ENCODE measurements at regions not wholly inside any gene's neighbourhood (a gene's known extent, or its start where the extent isn't known, plus 50 kb on each side); places are given as distances from the start of the nearest gene placed in this dataset.
"Not testable (repeated sequence)": the region's sequence is repeated elsewhere in the genome, so short reads cannot be mapped to it uniquely, and the experiment has no call there.

DNA sequence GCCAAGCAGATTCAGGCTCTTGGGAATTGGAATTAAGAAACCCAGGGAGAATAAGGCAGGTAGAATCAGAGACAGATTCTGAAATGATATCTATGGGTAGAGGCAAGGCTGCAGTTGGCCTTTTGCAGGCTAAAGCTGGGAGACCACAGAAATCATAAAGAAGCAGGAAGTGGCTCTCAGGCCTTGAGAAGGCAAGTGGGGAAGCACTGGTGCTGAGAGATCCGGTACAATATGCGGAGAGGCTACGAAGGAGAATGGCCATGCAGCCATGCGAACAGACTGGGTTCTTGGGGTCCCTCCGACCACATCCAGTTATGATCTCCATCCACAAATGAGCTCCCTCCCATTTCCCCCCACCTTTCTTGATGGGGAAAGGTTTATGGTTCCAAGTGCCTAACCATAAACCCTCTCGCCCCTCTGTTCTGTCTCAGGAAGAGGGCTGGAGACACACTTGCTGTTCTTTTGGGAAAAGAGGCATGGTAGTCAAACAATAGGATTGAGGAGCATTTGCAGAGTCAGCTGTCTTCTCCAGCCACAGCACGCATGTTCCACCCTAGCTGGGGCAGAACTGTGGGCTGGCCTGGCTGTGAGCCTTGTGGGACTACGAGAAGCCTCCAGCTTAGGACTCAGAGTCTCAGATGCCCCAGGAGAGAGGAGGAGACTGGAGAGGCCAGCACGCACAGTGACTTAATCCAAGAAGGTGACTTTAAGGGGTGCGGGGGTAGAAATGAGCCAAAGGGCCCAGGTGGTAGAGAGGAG, 99.6 kb downstream of the RPLP1 start:
- DNase-seq (ENCODE audit: low read depth in 3 of 3, low spot score in 1 of 3), result no peak

DNA sequence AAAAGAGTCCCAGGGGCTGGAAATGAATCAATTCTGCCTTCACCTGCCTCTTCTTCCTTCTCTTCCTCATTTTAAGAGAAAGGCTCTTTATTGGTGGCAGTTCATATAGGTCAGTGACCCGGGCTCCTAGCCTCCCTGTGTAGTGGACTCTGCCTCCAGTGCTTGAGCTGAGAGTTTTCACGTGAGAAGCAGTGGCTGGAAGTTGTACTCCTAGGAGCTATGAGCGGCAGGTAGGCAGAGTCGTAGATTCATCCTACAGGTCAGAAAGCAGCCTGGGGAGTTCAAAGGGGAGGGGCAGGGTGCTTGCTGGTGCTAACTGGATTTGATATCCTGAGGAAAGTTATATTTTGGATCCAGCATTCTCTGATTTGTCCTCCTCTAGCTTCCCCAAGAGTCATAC, 101.1 kb downstream of the RPLP1 start:
- no peak for DNase-seq (ENCODE audit: low read depth in 3 of 3, low spot score in 1 of 3)

DNA sequence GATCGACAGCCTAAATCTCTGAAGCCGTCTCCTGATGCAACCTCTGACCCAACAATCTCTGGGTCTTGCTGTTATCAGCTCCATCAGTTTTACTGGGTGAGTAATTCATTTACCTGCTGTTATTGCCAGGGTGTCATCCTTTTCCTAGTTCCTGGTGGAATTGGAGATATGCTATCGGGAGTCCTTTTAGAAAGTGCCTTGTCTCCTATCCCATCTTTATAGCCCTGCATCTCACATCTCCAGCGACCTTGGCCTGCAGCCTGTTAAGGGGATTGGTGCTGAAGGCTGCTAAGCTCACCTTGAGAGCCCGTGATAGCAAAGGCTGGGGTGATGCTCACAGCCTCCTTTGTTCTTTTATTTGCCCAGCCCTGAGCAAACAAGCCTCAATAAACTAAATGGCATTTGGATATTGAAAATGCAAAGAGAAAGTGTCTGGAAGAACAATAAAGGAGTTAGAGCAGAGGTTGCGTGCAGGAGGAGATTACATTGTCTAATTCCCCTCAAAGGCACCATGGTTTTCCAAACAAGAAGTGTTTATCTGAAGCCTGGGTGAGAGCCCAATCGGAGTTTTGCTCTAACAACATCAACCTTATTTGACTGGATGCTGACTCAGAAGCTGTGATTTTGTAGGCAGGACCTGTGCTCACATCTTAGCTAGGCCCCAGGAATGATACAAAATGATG, 101.8 kb downstream of the RPLP1 start:
- DNase-seq (ENCODE audit: low read depth in 3 of 3, low spot score in 1 of 3), result no peak

DNA sequence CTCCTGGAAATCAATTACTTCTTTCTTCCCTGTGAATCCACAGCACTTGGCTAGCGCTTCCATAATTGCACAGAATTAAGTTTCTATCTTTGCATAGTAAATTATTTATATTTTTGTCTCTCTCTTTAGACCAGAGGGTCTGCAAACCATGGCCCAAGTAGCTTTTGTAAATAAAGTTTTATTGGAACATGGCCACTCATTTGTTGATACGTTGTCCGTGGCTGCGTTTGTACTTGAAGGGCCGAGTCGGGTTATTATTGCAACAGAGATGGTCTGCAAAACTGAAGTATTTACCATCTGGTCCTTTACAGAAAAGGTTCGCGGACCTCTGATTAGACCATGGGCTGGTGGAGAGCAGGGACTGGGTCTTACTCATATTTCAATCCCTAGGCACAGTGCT, 102.5 kb downstream of the RPLP1 start:
- DNase-seq (ENCODE audit: low read depth in 3 of 3, low spot score in 1 of 3), result no peak

DNA sequence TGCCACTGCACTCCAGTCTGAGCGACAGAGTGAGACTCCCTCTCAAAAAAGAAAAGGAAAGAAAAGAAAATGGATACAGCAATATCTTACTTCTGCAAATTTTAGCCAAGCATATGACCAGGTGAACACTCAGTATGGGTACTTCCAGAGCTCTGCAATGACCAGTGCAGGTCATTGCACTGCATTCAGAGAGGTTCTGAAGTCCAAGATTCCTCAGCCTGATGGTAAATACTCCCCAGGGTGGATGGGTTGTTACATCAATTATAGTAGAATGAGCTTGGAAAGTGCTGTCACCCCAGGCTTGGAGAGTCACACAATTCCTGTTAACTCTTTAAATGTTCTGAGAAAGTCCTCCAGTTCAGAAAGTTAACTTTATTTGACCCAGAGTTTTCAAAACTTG, 103.7 kb downstream of the RPLP1 start:
- no peak for DNase-seq (ENCODE audit: low read depth in 3 of 3, low spot score in 1 of 3)

DNA sequence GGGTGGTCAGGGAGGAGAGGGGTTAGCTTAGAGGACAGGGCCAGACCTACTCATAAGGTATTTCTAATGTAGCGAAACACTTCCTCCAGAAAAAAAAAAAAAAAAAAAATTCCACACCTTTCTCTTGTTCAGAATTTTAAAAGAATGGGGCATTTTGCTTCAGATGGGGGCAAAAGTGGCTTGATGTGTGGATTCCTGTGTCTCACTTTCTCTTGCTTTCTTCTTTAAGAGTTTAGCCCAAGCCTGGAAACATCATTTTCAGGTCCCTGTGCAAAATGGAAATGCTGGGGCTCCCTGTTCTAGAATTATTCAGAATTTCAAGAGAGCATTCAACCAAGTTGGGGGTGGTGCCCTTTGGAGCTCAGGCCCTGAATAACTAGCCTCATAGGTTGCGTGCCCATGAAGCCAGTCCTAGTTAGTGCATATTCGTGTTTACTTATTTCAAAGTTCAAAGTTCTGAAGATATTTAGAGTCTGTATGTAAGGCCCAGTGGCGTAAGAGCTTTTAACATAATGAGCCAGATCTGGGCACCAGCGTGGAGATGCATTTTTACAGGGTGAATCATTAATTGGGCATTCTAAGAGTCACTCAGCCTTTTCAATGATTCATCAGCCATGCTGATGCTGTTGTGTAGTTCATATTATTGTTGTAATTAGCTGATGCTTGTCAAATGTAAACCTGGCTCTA, 104.5 kb downstream of the RPLP1 start:
- no peak for DNase-seq (ENCODE audit: low read depth in 3 of 3, low spot score in 1 of 3)

DNA sequence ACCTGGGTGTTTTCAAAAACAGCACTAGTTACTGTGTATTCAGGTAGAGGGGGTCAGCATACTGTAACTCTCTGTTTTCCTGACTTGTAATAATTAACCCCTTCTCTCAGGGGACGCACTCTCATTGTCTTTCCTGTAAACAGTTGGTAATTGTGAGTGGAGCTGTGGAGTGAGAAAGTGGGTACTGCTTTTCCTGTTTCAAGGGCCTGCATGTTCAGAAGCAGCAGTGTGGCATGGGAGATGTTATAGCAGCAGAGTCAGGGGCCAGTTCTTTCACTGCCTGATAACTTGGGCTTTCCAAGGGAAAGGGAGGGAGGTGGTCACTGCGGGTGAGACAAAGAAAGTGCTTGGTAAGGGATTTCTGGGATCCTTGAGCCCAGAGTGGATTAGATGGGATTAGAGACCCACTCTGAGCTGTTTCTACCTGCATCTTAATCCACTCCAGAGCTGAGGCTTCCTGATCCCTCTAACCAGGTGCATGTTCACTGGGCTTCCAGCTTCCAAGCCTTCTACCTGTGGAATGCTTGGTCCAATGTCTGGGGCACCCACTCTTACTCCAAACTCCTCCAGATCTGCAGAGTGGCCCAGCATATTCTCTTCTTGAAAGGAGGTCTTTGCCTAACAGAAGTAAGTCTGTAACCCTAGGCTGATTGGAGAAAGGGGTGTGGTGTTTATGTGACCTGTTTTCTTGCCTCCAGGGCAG, 105.2 kb downstream of the RPLP1 start:
- no peak for DNase-seq (ENCODE audit: low read depth in 3 of 3, low spot score in 1 of 3)

DNA sequence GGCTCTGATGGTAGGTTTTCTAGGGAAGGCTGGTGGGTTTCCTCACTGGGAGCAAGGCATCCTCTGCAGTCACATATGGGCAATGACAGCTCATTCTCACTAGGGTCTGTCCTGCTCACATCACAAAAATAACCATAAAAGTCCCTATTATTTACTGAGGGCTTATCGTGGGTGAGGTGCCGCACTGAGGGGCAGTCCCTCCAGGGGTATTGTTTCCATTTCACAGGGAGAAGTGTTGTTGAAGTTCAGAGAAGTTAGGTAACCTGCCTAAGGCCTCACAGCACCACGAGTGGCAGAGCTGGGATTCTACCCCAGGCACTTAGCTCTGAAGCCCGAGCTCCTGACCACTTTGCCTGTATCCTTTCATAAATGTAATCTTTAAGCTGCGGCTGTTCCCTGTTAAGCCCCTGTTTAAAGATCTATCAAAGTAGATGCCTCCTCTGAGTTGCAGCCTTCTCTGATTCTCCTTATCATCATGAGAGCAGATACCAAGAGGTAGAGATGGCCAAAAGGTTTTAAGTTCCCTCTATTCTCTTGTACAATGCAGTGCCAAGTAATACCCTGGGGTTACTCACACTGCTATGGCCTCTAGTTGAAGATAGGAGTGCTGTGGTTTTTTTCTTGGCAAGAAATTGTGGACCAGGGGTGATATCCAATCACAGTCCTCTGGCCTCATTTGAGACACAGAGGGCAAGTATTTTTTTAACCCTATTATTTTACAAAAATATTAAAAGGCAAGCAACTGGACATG, 107.0 kb downstream of the RPLP1 start:
- DNase-seq (ENCODE audit: low read depth in 3 of 3, low spot score in 1 of 3), result no peak

DNA sequence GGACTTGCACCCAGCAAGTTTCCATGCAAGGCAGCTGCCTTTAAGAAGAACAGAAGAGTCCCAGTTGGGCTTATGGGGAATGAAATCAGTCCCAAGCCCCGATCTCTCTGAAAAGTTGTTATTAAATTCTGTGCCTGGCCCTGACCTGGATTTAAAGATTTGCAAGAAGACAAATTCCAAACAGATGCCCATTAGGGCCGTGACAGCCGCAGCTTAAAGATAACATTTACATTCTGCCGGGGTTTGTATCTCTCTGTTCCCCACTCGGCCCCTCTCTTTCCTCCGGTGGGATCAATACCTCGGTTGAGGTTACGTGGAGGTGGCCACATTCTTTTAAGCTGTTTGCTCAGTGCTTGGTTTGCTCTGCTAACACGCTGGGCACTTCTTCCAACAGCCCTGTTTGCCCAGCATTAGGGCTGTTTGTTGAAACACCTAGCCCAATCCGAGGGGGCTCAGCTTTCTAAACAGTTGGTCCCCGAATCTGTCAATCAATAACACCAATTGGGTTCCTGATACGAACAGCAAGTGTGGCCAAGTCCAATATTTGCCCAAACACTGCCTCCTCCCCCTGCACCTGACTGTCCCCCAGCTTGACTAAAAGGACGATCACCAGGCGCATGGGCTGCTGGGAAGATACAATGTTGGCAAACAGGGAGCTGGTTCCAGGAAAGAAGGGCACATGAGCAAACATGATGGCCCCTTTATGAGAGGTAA, 108.6 kb downstream of the RPLP1 start:
- no peak for DNase-seq (ENCODE audit: low read depth in 3 of 3, low spot score in 1 of 3)

DNA sequence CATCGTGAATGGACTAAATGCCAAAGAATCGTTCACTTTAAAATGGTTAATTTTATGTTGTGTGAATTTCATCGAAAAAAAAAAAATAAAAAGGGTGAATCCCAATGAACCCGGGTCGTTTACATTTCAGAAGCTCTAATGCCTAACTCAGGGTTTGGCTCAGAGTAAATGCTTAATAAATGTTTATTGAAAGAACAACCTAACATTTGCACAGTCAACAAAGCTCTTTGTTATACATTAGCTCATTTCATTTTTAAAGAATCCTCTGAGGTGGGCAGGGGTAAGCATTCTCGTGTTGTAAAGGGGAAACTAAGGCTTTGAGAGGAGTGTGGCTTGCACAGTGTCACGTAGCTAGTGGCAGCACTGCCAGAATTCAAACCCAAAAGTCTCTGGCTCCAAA, 109.5 kb downstream of the RPLP1 start:
- no peak for DNase-seq (ENCODE audit: low read depth in 3 of 3, low spot score in 1 of 3)

DNA sequence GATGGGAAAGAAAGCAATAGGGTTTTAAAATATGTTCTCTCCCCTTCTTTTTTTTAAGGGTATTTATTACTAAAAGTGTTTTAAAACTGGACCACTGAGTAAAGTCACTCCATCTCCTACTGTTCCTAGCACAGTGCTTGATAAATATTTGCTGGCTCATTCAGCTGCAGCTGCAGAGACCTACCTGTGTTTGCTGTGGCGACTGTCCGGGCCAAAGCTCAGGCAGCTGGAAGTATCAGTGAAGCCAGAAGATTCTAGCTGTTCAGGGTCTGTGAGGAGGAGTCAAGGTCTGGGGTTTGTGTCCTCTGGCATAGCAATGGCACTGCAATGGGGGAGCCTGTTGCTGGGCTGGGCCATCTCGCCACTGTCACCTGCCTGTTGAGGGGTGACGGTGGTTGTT, 109.9 kb downstream of the RPLP1 start:
- no peak for DNase-seq (ENCODE audit: low read depth in 3 of 3, low spot score in 1 of 3)

DNA sequence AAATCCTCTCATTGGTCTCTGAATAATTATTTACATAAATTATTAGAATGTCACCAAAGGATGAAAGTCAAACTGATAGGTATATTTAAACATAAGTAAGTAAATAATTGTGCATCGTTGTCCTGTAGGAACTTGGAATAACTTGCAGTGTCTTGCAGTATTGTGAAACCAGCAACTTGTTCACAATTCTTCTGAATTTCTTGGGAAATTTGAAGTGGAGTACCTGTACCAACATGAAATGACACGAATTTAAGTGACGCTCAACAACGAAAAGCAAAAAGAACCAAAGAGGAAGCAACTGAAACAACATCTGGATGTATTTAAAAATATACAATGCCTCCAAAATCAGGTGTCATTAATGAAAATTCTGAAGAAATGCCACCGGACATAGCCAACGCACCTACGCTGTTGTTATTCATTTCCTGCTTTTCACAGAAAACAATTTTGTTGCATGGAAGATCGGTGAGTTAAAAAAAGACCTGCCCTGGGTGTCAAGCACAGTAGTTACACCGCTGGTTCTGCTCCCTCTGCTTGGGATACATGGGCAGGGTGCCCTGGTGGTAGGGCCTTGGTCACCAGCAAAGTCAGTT, 112.5 kb downstream of the RPLP1 start:
- no peak for DNase-seq (ENCODE audit: low read depth in 3 of 3, low spot score in 1 of 3)

DNA sequence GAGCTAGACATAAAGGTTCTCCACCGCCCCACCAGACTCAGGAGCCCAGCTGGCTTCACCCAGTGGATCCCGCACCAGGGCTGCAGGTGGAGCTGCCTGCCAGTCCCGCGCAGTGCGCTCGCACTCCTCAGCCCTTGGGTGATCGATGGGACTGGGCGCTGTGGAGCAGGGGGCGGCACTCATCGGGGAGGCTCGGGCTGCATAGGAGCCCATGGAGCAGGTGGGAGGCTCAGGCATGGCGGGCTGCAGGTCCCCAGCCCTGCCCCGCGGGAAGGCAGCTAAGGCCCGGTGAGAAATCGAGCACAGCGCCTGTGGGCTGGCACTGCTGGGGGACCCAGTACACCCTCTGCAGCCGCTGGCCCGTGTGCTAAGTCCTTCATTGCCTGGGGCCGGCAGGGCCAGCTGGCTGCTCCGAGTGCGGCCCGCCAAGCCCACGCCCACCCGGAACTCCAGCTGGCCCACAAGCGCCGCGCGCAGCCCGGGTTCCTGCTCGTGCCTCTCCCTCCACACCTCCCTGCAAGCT, 114.7 kb downstream of the RPLP1 start:
- DNase-seq (ENCODE audit: low read depth in 3 of 3, low spot score in 1 of 3), result not testable (repeated sequence)

DNA sequence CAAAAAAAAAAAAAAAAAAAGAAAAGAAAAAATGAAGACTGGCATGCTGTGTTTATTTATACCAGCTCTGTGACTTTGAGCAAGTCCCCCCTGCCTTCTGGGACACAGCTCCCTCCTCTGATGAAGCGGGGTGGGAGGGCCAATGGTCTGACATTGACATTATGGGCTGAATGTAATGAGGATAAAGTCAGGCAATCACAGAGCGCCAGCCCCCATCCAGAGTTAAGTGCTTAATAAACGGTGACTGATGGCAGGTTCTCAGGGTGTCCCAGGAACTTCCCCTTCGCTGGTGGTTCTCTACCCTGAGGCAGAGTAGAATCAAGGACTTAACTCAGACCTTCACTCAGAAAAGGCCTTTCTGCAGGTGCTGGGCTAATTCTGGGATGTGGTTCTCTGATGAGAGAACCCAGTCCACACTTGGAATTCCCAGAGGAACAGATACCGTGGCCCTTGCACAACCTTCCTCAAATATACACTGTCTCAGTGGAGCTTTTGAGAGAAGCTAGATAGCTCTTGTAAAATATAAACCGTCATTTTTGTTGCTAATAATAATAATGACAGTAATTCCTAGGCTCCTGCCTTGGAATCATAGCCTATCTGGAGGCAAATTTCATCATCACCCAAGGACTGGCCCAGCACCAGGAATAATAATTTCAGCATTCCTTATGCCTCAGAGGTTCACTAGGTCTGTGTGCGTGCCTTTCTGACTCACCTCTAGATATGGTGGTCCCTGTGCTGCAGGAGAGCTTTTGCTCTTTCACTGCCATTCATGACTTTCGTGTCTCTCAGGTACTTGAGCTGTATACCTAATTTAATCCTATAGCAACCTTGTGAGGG, 115.8 kb downstream of the RPLP1 start:
- no peak for DNase-seq (ENCODE audit: low read depth in 3 of 3, low spot score in 1 of 3)

DNA sequence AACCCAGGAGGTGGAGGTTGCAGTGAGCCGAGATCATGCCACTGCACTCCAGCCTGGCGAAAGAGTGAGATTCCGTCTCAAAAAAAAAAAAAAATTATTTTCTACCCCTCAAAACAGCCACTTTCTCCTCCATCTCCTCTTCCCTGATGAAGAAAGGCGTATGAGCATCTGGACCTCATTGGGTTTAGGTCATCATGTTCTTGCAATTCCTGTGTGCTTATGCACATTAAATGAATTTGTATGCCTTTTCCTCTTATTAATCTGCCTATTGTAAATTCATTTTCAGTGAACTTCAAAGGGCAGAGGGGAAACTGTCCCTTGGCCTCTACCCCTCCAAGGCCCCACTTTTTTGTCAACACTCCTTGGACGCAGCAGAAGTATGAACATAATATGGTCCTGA, 117.8 kb downstream of the RPLP1 start:
- DNase-seq (ENCODE audit: low read depth in 3 of 3, low spot score in 1 of 3), result no peak

DNA sequence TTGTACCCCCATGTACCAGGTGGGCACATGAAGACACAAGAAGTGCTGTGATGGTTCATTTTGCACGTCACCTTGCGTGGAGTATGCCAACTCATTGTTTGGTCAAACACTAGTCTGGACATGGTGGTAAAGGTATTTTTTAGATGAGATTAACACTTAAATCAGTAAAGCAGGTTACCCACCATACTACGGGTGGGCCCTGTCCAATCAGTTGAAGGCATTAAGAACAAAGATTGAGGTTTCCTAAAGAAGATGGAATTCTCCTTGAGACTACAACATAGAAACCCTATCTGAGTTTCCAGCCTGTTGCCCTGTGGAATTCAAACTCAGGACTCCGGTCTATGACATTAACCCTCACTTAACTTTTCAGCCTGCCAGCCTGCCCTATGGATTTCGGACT, 118.4 kb downstream of the RPLP1 start:
- no peak for DNase-seq (ENCODE audit: low read depth in 3 of 3, low spot score in 1 of 3)

DNA sequence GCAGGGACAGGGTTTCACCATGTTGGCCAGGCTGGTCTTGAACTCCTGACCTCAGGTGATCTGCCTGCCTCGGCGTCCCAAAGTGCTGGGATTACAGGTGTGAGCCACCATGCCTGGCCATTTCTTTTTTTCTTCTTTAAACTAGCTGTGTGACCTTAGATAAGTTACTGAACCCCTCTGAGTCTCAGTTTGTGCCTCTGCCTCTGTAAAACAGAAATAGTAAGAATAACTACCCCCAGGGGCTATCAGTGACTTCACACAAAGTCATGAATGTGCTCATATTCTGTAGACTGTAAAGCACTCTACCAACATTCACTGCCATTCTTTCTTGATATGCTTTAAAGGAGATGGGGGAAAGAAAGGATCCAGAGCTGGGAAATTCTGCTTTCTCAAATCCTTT, 120.7 kb downstream of the RPLP1 start:
- DNase-seq (ENCODE audit: low read depth in 3 of 3, low spot score in 1 of 3), result not testable (repeated sequence)

DNA sequence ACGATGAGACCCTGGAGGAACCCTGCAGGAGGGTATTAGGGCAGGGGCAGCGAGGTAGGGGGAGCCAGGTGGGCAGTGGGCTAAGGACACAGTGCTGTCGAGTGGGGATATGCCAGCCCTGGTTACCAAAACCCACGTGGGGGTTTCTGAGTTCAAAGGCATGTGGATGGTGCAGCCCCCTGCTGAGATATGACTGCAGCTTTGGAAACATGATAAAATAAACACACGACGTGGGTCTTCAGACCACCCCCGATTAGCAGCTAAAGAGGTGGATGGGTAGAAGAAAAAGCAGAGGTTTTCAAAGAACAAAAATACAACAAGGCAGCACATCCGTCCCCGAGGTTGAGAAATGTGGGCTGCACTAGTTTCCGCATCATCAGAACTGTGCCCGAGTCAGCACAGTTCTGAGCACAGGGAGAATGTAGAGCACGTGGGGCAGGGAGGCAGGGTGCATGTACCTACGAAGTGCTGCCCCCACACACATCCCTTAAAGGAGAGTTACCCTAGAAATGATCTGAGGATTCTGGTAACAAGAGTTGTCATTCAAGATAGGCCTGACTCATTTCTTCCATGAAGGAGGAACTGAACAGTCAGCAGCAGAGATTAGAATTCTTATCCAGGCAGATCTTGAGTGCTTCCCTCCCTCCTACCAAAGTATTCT, 121.3 kb downstream of the RPLP1 start:
- peak in 1 of 3 donors; percentile 16 for DNase-seq (ENCODE audit: low read depth in 3 of 3, low spot score in 1 of 3)
